KMS-11 (cell line): ENCODE measurements at regions not wholly inside any gene's neighbourhood (a gene's known extent, or its start where the extent isn't known, plus 50 kb on each side); places are given as distances from the start of the nearest gene placed in this dataset.
A peak's percentile ranks its signal among the peaks of the same experiment; 100 is the strongest.
"Not testable (repeated sequence)": the region's sequence is repeated elsewhere in the genome, so short reads cannot be mapped to it uniquely, and the experiment has no call there.

Experiments used
- H2AFZ ChIP-seq: fragments of 200-600 bp; sonication (generic); 2 replicates; pipeline ENCODE4 v1.6.1; 2016; ENCODE audit warnings: antibody characterized with exemption, mixed run types, low read depth
- H3K27ac ChIP-seq: fragments of 200-600 bp; sonication (generic); 2 replicates; pipeline ENCODE4 v1.6.1; 2016; ENCODE audit warnings: mild to moderate bottlenecking, mixed run types
- H3K27me3 ChIP-seq: fragments of 200-600 bp; sonication (generic); 2 replicates; pipeline ENCODE4 v1.6.1; 2017; ENCODE audit warnings: mild to moderate bottlenecking, low read depth, mixed run types, moderate library complexity; ENCODE audit not compliant: insufficient read depth
- H3K36me3 ChIP-seq: fragments of 200-600 bp; sonication (generic); 2 replicates; pipeline ENCODE4 v1.6.1; 2017; ENCODE audit warnings: mild to moderate bottlenecking, mixed run types; ENCODE audit not compliant: insufficient read depth
- H3K4me1 ChIP-seq: fragments of 200-600 bp; sonication (generic); 2 replicates; pipeline ENCODE4 v1.6.1; 2016; ENCODE audit warnings: mild to moderate bottlenecking, low read depth, mixed run types; ENCODE audit not compliant: poor library complexity, severe bottlenecking
- H3K4me2 ChIP-seq: fragments of 200-600 bp; sonication (generic); 2 replicates; pipeline ENCODE4 v1.7.0; 2016; ENCODE audit warnings: mild to moderate bottlenecking, mixed run types
- H3K4me3 ChIP-seq: fragments of 200-600 bp; sonication (generic); IDR thresholded peaks from 2 replicates; pipeline ENCODE4 v1.6.1; 2017; ENCODE audit warnings: low read depth, low read length, mixed read lengths; ENCODE audit not compliant: insufficient read depth
- H3K79me2 ChIP-seq: fragments of 200-600 bp; sonication (generic); 2 replicates; pipeline ENCODE4 v1.6.1; 2016; ENCODE audit warnings: low read depth, mixed run types; ENCODE audit not compliant: insufficient read depth
- H3K9ac ChIP-seq: fragments of 200-600 bp; sonication (generic); 2 replicates; pipeline ENCODE4 v1.6.1; 2016; ENCODE audit warnings: mild to moderate bottlenecking, mixed run types
- H4K20me1 ChIP-seq: fragments of 200-600 bp; sonication (generic); 2 replicates; pipeline ENCODE4 v1.6.1; 2016; ENCODE audit warnings: mild to moderate bottlenecking, mixed run types; ENCODE audit not compliant: insufficient read depth
- CTCF ChIP-seq: fragments of 200-600 bp; sonication (generic); conservative IDR thresholded peaks from 2 replicates; pipeline ENCODE4 v1.6.1; 2017; ENCODE audit warnings: low read depth, mild to moderate bottlenecking, antibody characterized with exemption, low read length, moderate library complexity, mixed read lengths

GRCh38 chr10:125521721-125522680, 161.0 kb downstream of the TEX36 start:
- no peaks in the 10 kb centered on the region for H3K27me3 ChIP-seq
- H3K4me3 ChIP-seq = no peak overlapping the region
- H3K9ac ChIP-seq = no peak overlapping the region
- H3K4me1 ChIP-seq = no peaks in the 10 kb centered on the region
- H3K79me2 ChIP-seq = no peaks in the 10 kb centered on the region
- no peak overlapping the region for H3K27ac ChIP-seq
- H4K20me1 ChIP-seq = no peaks in the 10 kb centered on the region
- H3K36me3 ChIP-seq = no peaks in the 10 kb centered on the region
- TF ChIP-seq CTCF = peak; percentile 67
- no peak overlapping the region for H2AFZ ChIP-seq
- no peak overlapping the region for H3K4me2 ChIP-seq

- TF ChIP-seq CTCF = no peak
- Histone ChIP-seq H3K79me2 (no peaks in the 10 kb centered on the region), H3K27me3 (no peaks in the 10 kb centered on the region), H3K4me3 (no peak overlapping the region), H3K27ac (no peak overlapping the region), H2AFZ (no peak overlapping the region), H4K20me1 (no peaks in the 10 kb centered on the region), H3K36me3 (no peaks in the 10 kb centered on the region), H3K4me2 (no peak overlapping the region), H3K9ac (no peak overlapping the region), H3K4me1 (no peaks in the 10 kb centered on the region)
Observed at GRCh38 chr10:125520968-125521367, 162.0 kb downstream of the TEX36 start.

GRCh38 chr10:125518397-125518796, 164.6 kb downstream of the TEX36 start:
- not testable (repeated sequence) for H3K27ac ChIP-seq, H3K4me1 ChIP-seq, H3K4me2 ChIP-seq, H4K20me1 ChIP-seq, H3K79me2 ChIP-seq, H3K4me3 ChIP-seq, H3K27me3 ChIP-seq, H3K9ac ChIP-seq, H2AFZ ChIP-seq, H3K36me3 ChIP-seq

- Histone ChIP-seq H2AFZ (no peak overlapping the region), H3K9ac (no peak overlapping the region), H3K4me3 (no peak overlapping the region), H3K79me2 (no peaks in the 10 kb centered on the region), H3K27me3 (no peaks in the 10 kb centered on the region), H3K36me3 (no peaks in the 10 kb centered on the region), H3K27ac (no peak overlapping the region), H4K20me1 (no peaks in the 10 kb centered on the region), H3K4me1 (no peaks in the 10 kb centered on the region), H3K4me2 (no peak overlapping the region)
- TF ChIP-seq CTCF = no peak
Observed at GRCh38 chr10:125515571-125515970, 167.4 kb downstream of the TEX36 start.
